Sigmoid colon (tissue), 6 donors: ENCODE measurements at regions not wholly inside any gene's neighbourhood (a gene's known extent, or its start where the extent isn't known, plus 50 kb on each side); places are given as distances from the start of the nearest gene placed in this dataset.

Experiments
- DNase-seq: peaks from one replicate; pipeline ENCODE4 v3.0.0-alpha.2; 2019
- H3K27ac ChIP-seq, 4 donors: fragments of 200-600 bp; sonication (generic); one replicate each; pipeline ENCODE4 v1.5.1; 2016 to 2019; ENCODE audit warnings: mild to moderate bottlenecking in 1 of 4
- H3K27me3 ChIP-seq, 3 donors: fragments of 200-600 bp; sonication (generic); one replicate each; pipeline ENCODE4 v1.5.1; 2019; ENCODE audit warnings: mild to moderate bottlenecking in 1 of 3
- H3K36me3 ChIP-seq, 4 donors: fragments of 200-600 bp; sonication (generic); one replicate each; pipeline ENCODE4 v1.5.1; 2016 to 2019
- H3K4me1 ChIP-seq, 4 donors: fragments of 200-600 bp; sonication (generic); one replicate each; pipeline ENCODE4 v1.5.1; 2017 to 2019
- H3K4me3 ChIP-seq, 4 donors: fragments of 200-600 bp; sonication (generic); one replicate each; pipeline ENCODE4 v1.5.1; 2017 to 2019; ENCODE audit warnings: mild to moderate bottlenecking in 2 of 4, moderate library complexity in 1 of 4
- H3K9me3 ChIP-seq, 4 donors: fragments of 200-600 bp in 3 of 4; sonication (generic) in 3 of 4; one replicate each; pipeline versions ENCODE4 v1.5.1 to v1.6.1; 2013 to 2019
- EP300 ChIP-seq, 4 donors: sonication (generic); formaldehyde crosslinking; IDR thresholded peaks; one replicate each; pipeline ENCODE4 v1.6.1; 2017; ENCODE audit warnings: antibody characterized with exemption in 4 of 4
- POLR2A ChIP-seq, 2 donors: fragments of 450-650 bp; IDR thresholded peaks; one replicate each; pipeline ENCODE4 v1.6.1; 2016; ENCODE audit warnings: antibody characterized with exemption in 2 of 2, mild to moderate bottlenecking in 2 of 2, moderate library complexity in 2 of 2
- POLR2AphosphoS5 ChIP-seq, 4 donors: sonication (generic); formaldehyde crosslinking; IDR thresholded peaks; one replicate each; pipeline ENCODE4 v1.6.1; 2017; ENCODE audit warnings: antibody characterized with exemption in 4 of 4
- WGBS, 2 donors: extraction: QIAGEN DNeasy Blood & Tissue Kit; methylation state at CpG; one replicate each; pipeline ENCODE4 v1.1.7; 2013; 5-methylcytosine and 5-hydroxymethylcytosine counted together
- intact Hi-C: fragments of 100-400 bp; cut with DNase I; formaldehyde crosslinking; loops from one replicate; pipeline ENCODE4 v1.15.1; 2023
- TF ChIP-seq, protein P1 (sequence below), 4 experiments: fragments of 450-650 bp in 3 of 4; fragments of 200-600 bp in 1 of 4; IDR thresholded peaks; one replicate each; pipeline ENCODE4 v1.5.1; 2016 to 2019; ENCODE audit warnings: antibody characterized with exemption in 4 of 4, mild to moderate bottlenecking in 3 of 4, moderate library complexity in 2 of 4
- donor health status: healthy with polysubstance abuse.
- donor health status: healthy.

- Histone ChIP-seq H3K4me1 (no peaks in the 10 kb centered on the region), H3K9me3 (no peaks in the 10 kb centered on the region), H3K27me3 (no peaks in the 10 kb centered on the region), H3K27ac (no peak overlapping the region), H3K36me3 (no peaks in the 10 kb centered on the region), H3K4me3 (no peak overlapping the region)
- 21 to 32% methylated on average over 4 of the region's 4 CpGs for WGBS, 2 donors
- TF ChIP-seq, protein P1, sequence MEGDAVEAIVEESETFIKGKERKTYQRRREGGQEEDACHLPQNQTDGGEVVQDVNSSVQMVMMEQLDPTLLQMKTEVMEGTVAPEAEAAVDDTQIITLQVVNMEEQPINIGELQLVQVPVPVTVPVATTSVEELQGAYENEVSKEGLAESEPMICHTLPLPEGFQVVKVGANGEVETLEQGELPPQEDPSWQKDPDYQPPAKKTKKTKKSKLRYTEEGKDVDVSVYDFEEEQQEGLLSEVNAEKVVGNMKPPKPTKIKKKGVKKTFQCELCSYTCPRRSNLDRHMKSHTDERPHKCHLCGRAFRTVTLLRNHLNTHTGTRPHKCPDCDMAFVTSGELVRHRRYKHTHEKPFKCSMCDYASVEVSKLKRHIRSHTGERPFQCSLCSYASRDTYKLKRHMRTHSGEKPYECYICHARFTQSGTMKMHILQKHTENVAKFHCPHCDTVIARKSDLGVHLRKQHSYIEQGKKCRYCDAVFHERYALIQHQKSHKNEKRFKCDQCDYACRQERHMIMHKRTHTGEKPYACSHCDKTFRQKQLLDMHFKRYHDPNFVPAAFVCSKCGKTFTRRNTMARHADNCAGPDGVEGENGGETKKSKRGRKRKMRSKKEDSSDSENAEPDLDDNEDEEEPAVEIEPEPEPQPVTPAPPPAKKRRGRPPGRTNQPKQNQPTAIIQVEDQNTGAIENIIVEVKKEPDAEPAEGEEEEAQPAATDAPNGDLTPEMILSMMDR (IDR thresholded peaks at IDR 0.05) = peak in 2 of 4 experiments; percentile 12 to 51
- TF ChIP-seq POLR2AphosphoS5 (IDR thresholded peaks at IDR 0.05) = no peak
- no peak for TF ChIP-seq POLR2A (IDR thresholded peaks at IDR 0.05)
- DNase-seq = no peak
- intact Hi-C loops = loop anchor here (5.0 kb wide), 1 partner anchor 716 kb away; no protein-coding TSS in a partner anchor
These were observed 475.6 kb downstream of the PDZRN4 start for GRCh38 chr12:41663598-41664265.

DNA sequence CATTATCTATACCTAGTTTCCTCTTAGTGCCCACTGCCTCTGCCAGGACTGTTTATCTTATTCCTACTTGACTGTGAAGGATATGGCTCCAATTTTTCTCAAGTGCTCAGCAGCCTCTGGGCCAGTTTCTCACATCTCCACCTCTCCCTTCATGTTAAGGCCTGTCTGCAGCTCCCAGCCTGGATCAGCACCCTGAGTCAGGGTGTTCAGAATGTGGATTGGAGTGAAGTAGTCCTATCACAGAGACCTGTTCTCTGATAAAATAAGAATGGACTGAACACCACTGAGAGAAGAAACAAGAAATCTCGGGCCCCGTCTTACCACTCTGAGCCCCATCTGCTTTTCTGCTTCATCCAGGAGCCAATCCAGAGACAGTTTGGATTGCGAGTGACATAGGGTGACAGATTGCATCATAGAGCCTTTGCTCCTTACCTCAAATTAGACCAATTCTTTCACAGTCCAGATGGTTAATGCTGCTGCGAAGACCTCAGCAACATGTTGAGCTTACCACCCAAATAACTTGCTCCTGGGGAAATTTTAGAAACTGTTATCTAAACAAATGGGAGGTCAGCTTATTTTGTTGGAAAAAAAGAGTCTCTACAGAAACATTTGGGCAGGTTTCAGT lies 473.1 kb downstream of the PDZRN4 start:
- no peaks in the 10 kb centered on the region for H3K9me3 ChIP-seq
- H3K4me3 ChIP-seq = no peak overlapping the region
- WGBS, 2 donors = 84 to 89% methylated on average over 4 of the region's 4 CpGs
- no peaks in the 10 kb centered on the region for H3K27me3 ChIP-seq
- no peak overlapping the region for H3K27ac ChIP-seq
- TF ChIP-seq POLR2A (IDR thresholded peaks at IDR 0.05) (no peak), POLR2AphosphoS5 (IDR thresholded peaks at IDR 0.05) (no peak), EP300 (IDR thresholded peaks at IDR 0.05) (no peak)
- TF ChIP-seq, protein P1 (IDR thresholded peaks at IDR 0.05) = no peak
- intact Hi-C loops = loop anchor here (5.0 kb wide), 1 partner anchor 714 kb away; no protein-coding TSS in a partner anchor
- H3K36me3 ChIP-seq = no peaks in the 10 kb centered on the region
- no peak for DNase-seq
- H3K4me1 ChIP-seq = no peaks in the 10 kb centered on the region

GRCh38 chr12:41656454-41656853 lies 468.3 kb downstream of the PDZRN4 start:
- Histone ChIP-seq H3K27ac (no peak overlapping the region), H3K9me3 (no peaks in the 10 kb centered on the region), H3K4me3 (no peak overlapping the region), H3K36me3 (no peaks in the 10 kb centered on the region), H3K27me3 (no peaks in the 10 kb centered on the region), H3K4me1 (no peaks in the 10 kb centered on the region)
- no peak for DNase-seq
- intact Hi-C loops = no loop called here
- 92 to 96% methylated on average over 1 of the region's 1 CpG for WGBS, 2 donors
- TF ChIP-seq EP300 (IDR thresholded peaks at IDR 0.05) = no peak
- TF ChIP-seq POLR2AphosphoS5 (IDR thresholded peaks at IDR 0.05) = no peak
- no peak for TF ChIP-seq POLR2A (IDR thresholded peaks at IDR 0.05)
- TF ChIP-seq, protein P1 (IDR thresholded peaks at IDR 0.05) = no peak

DNA sequence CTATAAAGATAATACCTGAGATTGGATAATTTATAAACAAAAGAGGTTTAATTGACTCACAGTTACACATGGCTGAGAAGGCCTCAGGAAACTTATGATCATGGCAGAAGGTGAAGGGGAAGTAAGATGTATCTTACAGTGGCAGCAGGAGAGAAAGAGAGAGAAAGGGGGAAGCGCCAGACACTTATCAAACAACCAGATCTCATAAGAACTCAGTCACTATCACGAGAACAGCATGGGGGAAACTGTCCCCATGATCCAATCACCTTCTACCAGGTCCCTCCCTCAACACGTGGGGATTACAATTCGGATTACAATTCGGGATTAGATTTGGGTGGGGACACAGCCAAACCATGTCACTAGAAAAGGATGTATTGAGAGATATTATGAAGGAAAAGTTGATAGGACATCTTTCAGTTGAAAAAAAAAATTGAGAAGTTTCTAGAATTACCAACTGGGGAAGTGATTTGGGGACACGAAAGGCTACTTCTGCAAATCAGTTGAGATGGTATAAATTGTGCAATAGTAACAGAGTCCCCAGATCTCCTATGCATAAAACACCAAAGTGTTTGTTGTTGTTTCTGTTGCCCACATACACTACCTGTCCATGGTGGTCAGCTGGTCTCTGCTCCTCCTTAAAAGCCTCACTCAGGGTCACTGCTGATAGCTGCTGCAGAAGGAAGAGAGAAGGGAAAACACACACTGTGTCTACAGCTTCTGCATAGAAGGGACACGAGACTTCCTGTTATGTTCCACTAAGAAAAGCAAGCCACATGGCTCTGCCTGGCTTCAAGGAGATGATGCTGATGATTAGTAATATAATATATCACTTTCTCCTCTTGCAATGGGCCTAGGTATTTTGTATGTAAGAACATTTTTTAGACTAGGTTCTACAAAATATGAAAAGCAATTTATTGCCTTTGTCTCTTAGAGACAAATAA lies 465.5 kb downstream of the PDZRN4 start:
- intact Hi-C loops = no loop called here
- H3K9me3 ChIP-seq = no peaks in the 10 kb centered on the region
- H3K27me3 ChIP-seq = no peaks in the 10 kb centered on the region
- no peak overlapping the region for H3K4me3 ChIP-seq
- H3K36me3 ChIP-seq = no peaks in the 10 kb centered on the region
- TF ChIP-seq, protein P1 (IDR thresholded peaks at IDR 0.05) = no peak
- TF ChIP-seq POLR2AphosphoS5 (IDR thresholded peaks at IDR 0.05) (no peak), POLR2A (IDR thresholded peaks at IDR 0.05) (no peak), EP300 (IDR thresholded peaks at IDR 0.05) (no peak)
- no peaks in the 10 kb centered on the region for H3K4me1 ChIP-seq
- H3K27ac ChIP-seq = no peak overlapping the region
- WGBS, 2 donors = 76 to 88% methylated on average over 7 of the region's 7 CpGs
- no peak for DNase-seq
